Esophagus (tissue), 2 donors: ENCODE measurements at regions not wholly inside any gene's neighbourhood (a gene's known extent, or its start where the extent isn't known, plus 50 kb on each side); places are given as distances from the start of the nearest gene placed in this dataset.

Experiments used
- H3K27ac ChIP-seq, 2 donors: one replicate each; pipeline ENCODE4 v1.5.1; 2013; ENCODE audit warnings: low read depth in 2 of 2, mild to moderate bottlenecking in 2 of 2, inconsistent platforms in 1 of 2, low read length in 1 of 2, moderate library complexity in 1 of 2
- H3K27me3 ChIP-seq, 2 donors: one replicate each; pipeline ENCODE4 v1.6.1; 2013; ENCODE audit warnings: low read length in 2 of 2, control low read depth in 1 of 2, mild to moderate bottlenecking in 1 of 2; ENCODE audit not compliant: insufficient read depth in 2 of 2, control insufficient read depth in 1 of 2
- H3K36me3 ChIP-seq, 2 donors: one replicate each; pipeline ENCODE4 v1.6.1; 2013; ENCODE audit warnings: low read length in 1 of 2; ENCODE audit not compliant: control insufficient read depth in 2 of 2, insufficient read depth in 2 of 2
- H3K4me1 ChIP-seq, 2 donors: one replicate each; pipeline ENCODE4 v1.6.1; 2013; ENCODE audit warnings: low read length in 1 of 2; ENCODE audit not compliant: control insufficient read depth in 2 of 2, insufficient read depth in 2 of 2
- H3K4me3 ChIP-seq, 2 donors: one replicate each; pipeline ENCODE4 v1.5.1; 2013; ENCODE audit warnings: low read length in 2 of 2, mild to moderate bottlenecking in 2 of 2, low read depth in 1 of 2, moderate library complexity in 1 of 2
- H3K9me3 ChIP-seq, 2 donors: one replicate each; pipeline ENCODE4 v1.6.1; 2013; ENCODE audit warnings: mild to moderate bottlenecking in 2 of 2, low read depth in 1 of 2, low read length in 1 of 2, moderate library complexity in 1 of 2; ENCODE audit not compliant: control insufficient read depth in 2 of 2, insufficient read depth in 1 of 2
- WGBS, 2 donors: extraction: QIAGEN DNeasy Blood & Tissue Kit; methylation state at CpG; one replicate each; pipeline ENCODE4 v1.1.7; 2013; 5-methylcytosine and 5-hydroxymethylcytosine counted together
- donor health status: healthy with polysubstance abuse.
- donor health status: Bipolar disorder and iron deficiency.

GRCh38 chr4:62791386-62791785, 1591.3 kb downstream of the ADGRL3 start:
- no peak overlapping the region for H3K4me3 ChIP-seq
- H3K9me3 ChIP-seq = no peaks in the 10 kb centered on the region
- H3K36me3 ChIP-seq = no peaks in the 10 kb centered on the region
- no peaks in the 10 kb centered on the region for H3K27me3 ChIP-seq
- H3K27ac ChIP-seq = no peak overlapping the region
- H3K4me1 ChIP-seq = no peaks in the 10 kb centered on the region
- 71 to 73% methylated on average over 2 of the region's 2 CpGs for WGBS, 2 donors

- 68 to 70% methylated on average over 9 of the region's 9 CpGs for WGBS, 2 donors
- Histone ChIP-seq H3K27ac (no peak overlapping the region), H3K9me3 (no peaks in the 10 kb centered on the region), H3K36me3 (no peaks in the 10 kb centered on the region), H3K4me1 (no peaks in the 10 kb centered on the region), H3K27me3 (no peaks in the 10 kb centered on the region), H3K4me3 (no peak overlapping the region)
These were observed 1571.9 kb downstream of the ADGRL3 start for GRCh38 chr4:62771983-62772557.

- Histone ChIP-seq H3K27me3 (no peaks in the 10 kb centered on the region), H3K4me1 (no peaks in the 10 kb centered on the region), H3K36me3 (no peaks in the 10 kb centered on the region), H3K4me3 (no peak overlapping the region), H3K27ac (no peak overlapping the region), H3K9me3 (no peaks in the 10 kb centered on the region)
- WGBS, 2 donors = 80 to 84% methylated on average over 6 of the region's 6 CpGs
These were observed 1540.2 kb downstream of the ADGRL3 start for GRCh38 chr4:62740296-62740695.

- H3K4me1 ChIP-seq = no peaks in the 10 kb centered on the region
- no peak overlapping the region for H3K27ac ChIP-seq
- 46 to 51% methylated on average over 2 of the region's 2 CpGs for WGBS, 2 donors
- no peaks in the 10 kb centered on the region for H3K36me3 ChIP-seq
- H3K9me3 ChIP-seq = no peaks in the 10 kb centered on the region
- no peaks in the 10 kb centered on the region for H3K27me3 ChIP-seq
- no peak overlapping the region for H3K4me3 ChIP-seq
These were observed 1517.0 kb downstream of the ADGRL3 start for GRCh38 chr4:62717154-62717553.

GRCh38 chr4:62711575-62711974, 1511.4 kb downstream of the ADGRL3 start:
- Histone ChIP-seq H3K36me3 (no peaks in the 10 kb centered on the region), H3K27me3 (no peaks in the 10 kb centered on the region), H3K27ac (no peak overlapping the region), H3K4me1 (no peaks in the 10 kb centered on the region), H3K4me3 (no peak overlapping the region), H3K9me3 (no peaks in the 10 kb centered on the region)
- WGBS, 2 donors = 41 to 47% methylated on average over 1 of the region's 1 CpG

- Histone ChIP-seq H3K9me3 (no peaks in the 10 kb centered on the region), H3K4me1 (no peaks in the 10 kb centered on the region), H3K36me3 (no peaks in the 10 kb centered on the region), H3K4me3 (peak overlapping the region in 1 of 2 donors; percentile 26), H3K27me3 (no peaks in the 10 kb centered on the region), H3K27ac (no peak overlapping the region)
- 51% methylated on average over 3 of the region's 3 CpGs for WGBS, 2 donors
These were observed 1509.6 kb downstream of the ADGRL3 start for GRCh38 chr4:62709618-62710252.

- Histone ChIP-seq H3K4me1 (no peaks in the 10 kb centered on the region), H3K36me3 (no peaks in the 10 kb centered on the region), H3K27me3 (no peaks in the 10 kb centered on the region), H3K4me3 (no peak overlapping the region), H3K27ac (no peak overlapping the region), H3K9me3 (no peaks in the 10 kb centered on the region)
- 83 to 97% methylated on average over 2 of the region's 2 CpGs for WGBS, 2 donors
These were observed 1506.3 kb downstream of the ADGRL3 start for GRCh38 chr4:62706423-62706822.

- 89 to 93% methylated on average over 13 of the region's 13 CpGs for WGBS, 2 donors
- H3K9me3 ChIP-seq = peaks cover 0 to 6% of the 10 kb centered on the region in 2 donors
- H3K27me3 ChIP-seq = no peaks in the 10 kb centered on the region
- H3K4me3 ChIP-seq = no peak overlapping the region
- H3K36me3 ChIP-seq = no peaks in the 10 kb centered on the region
- H3K27ac ChIP-seq = no peak overlapping the region
- H3K4me1 ChIP-seq = no peaks in the 10 kb centered on the region
These were observed 1483.9 kb downstream of the ADGRL3 start for GRCh38 chr4:62683799-62684566.

- Histone ChIP-seq H3K4me3 (no peak overlapping the region), H3K27me3 (no peaks in the 10 kb centered on the region), H3K4me1 (no peaks in the 10 kb centered on the region), H3K27ac (no peak overlapping the region), H3K36me3 (no peaks in the 10 kb centered on the region), H3K9me3 (no peaks in the 10 kb centered on the region)
- 49 to 66% methylated on average over 2 of the region's 2 CpGs for WGBS, 2 donors
These were observed 1476.8 kb downstream of the ADGRL3 start for GRCh38 chr4:62676962-62677361.
